A549 (cell line): ENCODE measurements at regions not wholly inside any gene's neighbourhood (a gene's known extent, or its start where the extent isn't known, plus 50 kb on each side); places are given as distances from the start of the nearest gene placed in this dataset.
A peak's percentile ranks its signal among the peaks of the same experiment; 100 is the strongest.

Source experiments
- ATAC-seq, 2 experiments: fragments of 200-7000 bp in 1 of 2; fragments of >200 bp in 1 of 2; cut with Nextera tagmentation in 1 of 2; cut with Tn5 transposase in 1 of 2; 3 replicates each; pipeline versions ENCODE4 v1.8.0 to v1.9.1; 2018 to 2020; ENCODE audit warnings: mild to moderate bottlenecking in 1 of 2, moderate library complexity in 1 of 2
- CTCF ChIA-PET: fragments of 300-600 bp; sonication (Branson Sonifier 250); formaldehyde crosslinking; extraction: SDS; loops from one replicate; lab custom pipeline; 2021; ENCODE audit warnings: antibody characterized with exemption, inconsistent platforms; lab: Yijun Ruan, JAX
- POLR2A ChIA-PET: fragments of 350-600 bp; formaldehyde crosslinking; extraction: SDS; loops from one replicate; lab custom pipeline; 2021; ENCODE audit warnings: antibody characterized with exemption, inconsistent platforms; lab: Yijun Ruan, JAX
- DNase-seq, 2 experiments: peaks; one replicate each; pipeline versions ENCODE4 v3.0.0 to v3.0.0-alpha.2; 2011 to 2016; ENCODE audit warnings: low read depth in 1 of 2, low spot score in 1 of 2
- FAIRE-seq: peaks from 2 replicates; lab custom pipeline; 2011; peaks lifted over from hg19 to GRCh38; lab: Jason Lieb, UNC
- H3K27ac ChIP-seq, 2 experiments: fragments of >200 bp; sonication (Bioruptor Twin); formaldehyde crosslinking; 3 replicates each; pipeline ENCODE4 v1.5.1; 2016 to 2017
- H3K4me1 ChIP-seq: fragments of >200 bp; sonication (Bioruptor Twin); formaldehyde crosslinking; 3 replicates; pipeline ENCODE4 v1.6.1; 2016
- H3K4me2 ChIP-seq: fragments of >200 bp; sonication (Bioruptor Twin); formaldehyde crosslinking; 3 replicates; pipeline ENCODE4 v1.6.1; 2016
- H3K4me3 ChIP-seq: fragments of >200 bp; sonication (Bioruptor Twin); formaldehyde crosslinking; 3 replicates; pipeline ENCODE4 v1.5.1; 2016
- H3K9me3 ChIP-seq: fragments of >200 bp; sonication (Bioruptor Twin); formaldehyde crosslinking; 3 replicates; pipeline ENCODE4 v1.6.1; 2016
- BCL3 ChIP-seq: fragments of >200 bp; sonication (Bioruptor Twin); formaldehyde crosslinking; IDR thresholded peaks from 3 replicates; pipeline ENCODE4 v1.6.1; 2016
- BHLHE40 ChIP-seq: IDR thresholded peaks from 2 replicates; pipeline ENCODE4 v1.6.1; 2012; ENCODE audit warnings: low read depth, low read length, inconsistent platforms
- CBX2 ChIP-seq: fragments of 200-600 bp; sonication (generic); IDR thresholded peaks from 2 replicates; pipeline ENCODE4 v1.6.1; 2016; ENCODE audit warnings: low read depth, mild to moderate bottlenecking, borderline replicate concordance
- CBX8 ChIP-seq: fragments of 200-600 bp; sonication (generic); IDR thresholded peaks from 2 replicates; pipeline ENCODE4 v1.6.1; 2016
- CHD2 ChIP-seq: fragments of 150-350 bp; IDR thresholded peaks from 2 replicates; pipeline ENCODE4 v1.6.1; 2014; ENCODE audit warnings: low read length; ENCODE audit not compliant: partially characterized antibody
- CHD4 ChIP-seq: fragments of 200-600 bp; sonication (generic); IDR thresholded peaks from 2 replicates; pipeline ENCODE4 v1.6.1; 2016; ENCODE audit warnings: antibody characterized with exemption, mild to moderate bottlenecking, borderline replicate concordance
- CTCF ChIP-seq: fragments of >200 bp; sonication (Bioruptor Twin); formaldehyde crosslinking; IDR thresholded peaks from 3 replicates; pipeline ENCODE4 v1.5.1; 2016
- EP300 ChIP-seq, 2 experiments: fragments of >200 bp; sonication (Bioruptor Twin); formaldehyde crosslinking; IDR thresholded peaks; 2 replicates in 1 of 2; 3 replicates in 1 of 2; pipeline ENCODE4 v1.6.1; 2016 to 2017
- FOSB ChIP-seq: fragments of 250-450 bp; sonication (Bioruptor Pico); IDR thresholded peaks from 2 replicates; pipeline ENCODE4 v1.5.0; 2020; ENCODE audit warnings: mild to moderate bottlenecking, moderate library complexity
- FOSL2 ChIP-seq, 2 experiments: fragments of 450-650 bp in 1 of 2; fragments of >200 bp in 1 of 2; sonication (Bioruptor Twin) in 1 of 2; formaldehyde crosslinking; IDR thresholded peaks; 2 replicates each; pipeline versions ENCODE4 v1.5.0 to v1.6.1; 2016 to 2020; ENCODE audit warnings: mild to moderate bottlenecking in 1 of 2, moderate library complexity in 1 of 2
- FOXS1 ChIP-seq: fragments of 250-450 bp; sonication (Bioruptor Pico); IDR thresholded peaks from 2 replicates; pipeline ENCODE4 v1.5.0; 2020; ENCODE audit warnings: mild to moderate bottlenecking, moderate library complexity
- HDAC2 ChIP-seq: fragments of 200-600 bp; sonication (generic); IDR thresholded peaks from 2 replicates; pipeline ENCODE4 v1.6.1; 2016
- HES2 ChIP-seq: fragments of >200 bp; sonication (Bioruptor Twin); formaldehyde crosslinking; IDR thresholded peaks from 2 replicates; pipeline ENCODE4 v1.6.1; 2016
- JUN ChIP-seq, 2 experiments: fragments of >200 bp; sonication (Bioruptor Twin); formaldehyde crosslinking; IDR thresholded peaks; 2 replicates in 1 of 2; 3 replicates in 1 of 2; pipeline ENCODE4 v1.6.1; 2016 to 2017
- JUNB ChIP-seq: fragments of >200 bp; sonication (Bioruptor Twin); formaldehyde crosslinking; IDR thresholded peaks from 2 replicates; pipeline ENCODE4 v1.6.1; 2016
- KDM1A ChIP-seq: fragments of 200-600 bp; sonication (generic); IDR thresholded peaks from 2 replicates; pipeline ENCODE4 v1.6.1; 2016; ENCODE audit warnings: low read depth, mild to moderate bottlenecking
- KDM5A ChIP-seq: fragments of 200-600 bp; sonication (generic); IDR thresholded peaks from 2 replicates; pipeline ENCODE4 v1.6.1; 2016; ENCODE audit warnings: antibody characterized with exemption, mild to moderate bottlenecking
- MAFK ChIP-seq: fragments of 450-650 bp; IDR thresholded peaks from 2 replicates; pipeline ENCODE4 v1.6.1; 2014; ENCODE audit not compliant: partially characterized antibody
- NFE2L2 ChIP-seq: fragments of 150-350 bp; conservative IDR thresholded peaks from 2 replicates; pipeline ENCODE4 v1.6.1; 2014; ENCODE audit warnings: low read length
- NR3C1 ChIP-seq: fragments of >200 bp; sonication (Bioruptor Twin); formaldehyde crosslinking; IDR thresholded peaks from 3 replicates; pipeline ENCODE4 v1.6.1; 2017
- PBX3 ChIP-seq: IDR thresholded peaks from 2 replicates; pipeline ENCODE4 v1.6.1; 2012
- POLR2A ChIP-seq: IDR thresholded peaks from 2 replicates; pipeline ENCODE4 v1.6.1; 2012; ENCODE audit warnings: mild to moderate bottlenecking, low read length
- POLR2AphosphoS2 ChIP-seq: conservative IDR thresholded peaks from 2 replicates; pipeline ENCODE4 v1.6.1; 2012; ENCODE audit warnings: low read length, improper control_type of control experiment, inconsistent platforms
- RARB ChIP-seq: fragments of 250-450 bp; sonication (Bioruptor Pico); IDR thresholded peaks from 2 replicates; pipeline ENCODE4 v1.8.0; 2021; ENCODE audit warnings: mild to moderate bottlenecking, moderate library complexity
- RFX5 ChIP-seq: fragments of 450-650 bp; IDR thresholded peaks from 2 replicates; pipeline ENCODE4 v1.7.1; 2014; ENCODE audit warnings: antibody characterized with exemption, mild to moderate bottlenecking, moderate library complexity
- RNF2 ChIP-seq: fragments of 200-600 bp; sonication (generic); IDR thresholded peaks from 2 replicates; pipeline ENCODE4 v1.6.1; 2016; ENCODE audit warnings: low read depth, mild to moderate bottlenecking, antibody characterized with exemption, moderate library complexity, borderline replicate concordance
- SREBF2 ChIP-seq: fragments of 450-650 bp; IDR thresholded peaks from 2 replicates; pipeline ENCODE4 v1.6.1; 2014; ENCODE audit warnings: mild to moderate bottlenecking, moderate library complexity
- TP53 ChIP-seq: fragments of 250-450 bp; sonication (Bioruptor Pico); IDR thresholded peaks from 2 replicates; pipeline ENCODE4 v1.5.0; 2021; ENCODE audit warnings: mild to moderate bottlenecking, moderate library complexity
- ZSCAN20 ChIP-seq: fragments of 250-450 bp; sonication (Bioruptor Pico); IDR thresholded peaks from 2 replicates; pipeline ENCODE4 v1.8.0; 2022; ENCODE audit warnings: mild to moderate bottlenecking, moderate library complexity
- WGBS: methylation state at CpG from one replicate; pipeline ENCODE4 v1.1.6; 2017; ENCODE audit errors: missing lambda C conversion rate; 5-methylcytosine and 5-hydroxymethylcytosine counted together

- 78% methylated on average over 15 of the region's 15 CpGs for WGBS
- Histone ChIP-seq H3K4me3 (no peak overlapping the region), H3K9me3 (no peaks in the 10 kb centered on the region), H3K4me1 (peaks cover 18% of the 10 kb centered on the region; the same call in 2 of the 3 replicates), H3K27ac (peak overlapping the region in 1 of 2 experiments; percentile 7; a peak in 1 of 6 replicates), H3K4me2 (no peak overlapping the region)
- CTCF ChIA-PET = interaction anchor here (1.3 to 1.8 kb wide), 2 partner anchors 53 to 225 kb away, joined by 4 to 6 read pairs; no protein-coding TSS in a partner anchor
- no peak for ATAC-seq
- TF ChIP-seq NR3C1 (no peak), KDM5A (no peak), JUN (IDR thresholded peaks at IDR 0.05) (no peak), SREBF2 (no peak), HES2 (no peak), CTCF (no peak), CBX8 (no peak), CHD2 (no peak), KDM1A (no peak), TP53 (CRISPR knock-in tag) (no peak), EP300 (IDR thresholded peaks at IDR 0.05) (no peak), POLR2A (no peak), CHD4 (no peak), FOXS1 (no peak), BHLHE40 (no peak), RARB (CRISPR knock-in tag) (no peak), PBX3 (no peak), RFX5 (no peak), FOSL2 (IDR thresholded peaks at IDR 0.05) (no peak), FOSL2 (CRISPR knock-in tag; IDR thresholded peaks at IDR 0.05) (no peak)
- no peak for DNase-seq
- no peak for FAIRE-seq
- POLR2A ChIA-PET = no interaction called here
Observed at GRCh38 chr9:134223591-134224122, 59.3 kb upstream of the RNU6ATAC start.

GRCh38 chr9:134224127-134224526, 59.8 kb upstream of the RNU6ATAC start:
- CTCF ChIA-PET = interaction anchor here (1.3 to 1.8 kb wide), 2 partner anchors 54 to 225 kb away, joined by 4 to 6 read pairs; no protein-coding TSS in a partner anchor
- peaks cover 18% of the 10 kb centered on the region; the same call in 2 of the 3 replicates for H3K4me1 ChIP-seq
- WGBS = 72% methylated on average over 9 of the region's 9 CpGs

More at GRCh38 chr9:134224127-134224526, 59.8 kb upstream of the RNU6ATAC start:
- Histone ChIP-seq H3K4me3 (no peak overlapping the region), H3K9me3 (no peaks in the 10 kb centered on the region), H3K4me2 (no peak overlapping the region), H3K27ac (peak overlapping the region in 1 of 2 experiments; percentile 7; a peak in 1 of 6 replicates)
- no peak for DNase-seq
- FAIRE-seq = no peak
- TF ChIP-seq CBX2 = no peak
- no peak for TF ChIP-seq POLR2AphosphoS2
- no peak for TF ChIP-seq MAFK
- no peak for TF ChIP-seq CTCF
- TF ChIP-seq HDAC2 = no peak
- TF ChIP-seq JUNB = no peak
- TF ChIP-seq ZSCAN20 = no peak
- TF ChIP-seq BCL3 = no peak
- no peak for TF ChIP-seq NFE2L2
- TF ChIP-seq RNF2 = no peak
- no peak for TF ChIP-seq HES2
- no peak for TF ChIP-seq FOSB (CRISPR knock-in tag)
- TF ChIP-seq FOXS1 = no peak
- ATAC-seq = no peak
- POLR2A ChIA-PET = no interaction called here
